Ecto neural progenitor cell (in vitro differentiated cells): ENCODE measurements at regions not wholly inside any gene's neighbourhood (a gene's known extent, or its start where the extent isn't known, plus 50 kb on each side); places are given as distances from the start of the nearest gene placed in this dataset.
"Not testable (repeated sequence)": the region's sequence is repeated elsewhere in the genome, so short reads cannot be mapped to it uniquely, and the experiment has no call there.

Source experiments
- DNase-seq: peaks from one replicate; pipeline ENCODE4 v3.0.0-alpha.2; 2018; ENCODE audit warnings: low spot score

DNA sequence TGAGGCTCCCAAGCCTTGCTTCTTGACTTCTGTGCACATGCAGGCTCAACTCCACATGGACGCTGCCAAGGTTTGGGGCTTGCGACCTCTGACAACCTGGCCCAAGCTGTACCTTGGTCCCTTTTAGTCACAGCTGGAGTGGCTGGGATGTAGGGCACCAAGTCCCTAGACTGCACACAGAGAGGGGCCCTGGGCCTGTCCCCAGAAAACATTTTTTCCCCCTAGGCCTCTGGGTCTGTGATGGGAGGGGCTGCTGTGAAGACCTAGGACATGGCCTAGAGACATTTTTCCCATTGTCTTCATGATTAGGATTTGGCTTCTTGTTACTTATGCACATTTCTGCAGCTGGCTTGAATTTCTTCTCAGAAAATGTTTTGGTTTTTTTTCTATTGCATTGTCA is 430.1 kb upstream of the ZNG1F start:
- not testable (repeated sequence) for DNase-seq

DNA sequence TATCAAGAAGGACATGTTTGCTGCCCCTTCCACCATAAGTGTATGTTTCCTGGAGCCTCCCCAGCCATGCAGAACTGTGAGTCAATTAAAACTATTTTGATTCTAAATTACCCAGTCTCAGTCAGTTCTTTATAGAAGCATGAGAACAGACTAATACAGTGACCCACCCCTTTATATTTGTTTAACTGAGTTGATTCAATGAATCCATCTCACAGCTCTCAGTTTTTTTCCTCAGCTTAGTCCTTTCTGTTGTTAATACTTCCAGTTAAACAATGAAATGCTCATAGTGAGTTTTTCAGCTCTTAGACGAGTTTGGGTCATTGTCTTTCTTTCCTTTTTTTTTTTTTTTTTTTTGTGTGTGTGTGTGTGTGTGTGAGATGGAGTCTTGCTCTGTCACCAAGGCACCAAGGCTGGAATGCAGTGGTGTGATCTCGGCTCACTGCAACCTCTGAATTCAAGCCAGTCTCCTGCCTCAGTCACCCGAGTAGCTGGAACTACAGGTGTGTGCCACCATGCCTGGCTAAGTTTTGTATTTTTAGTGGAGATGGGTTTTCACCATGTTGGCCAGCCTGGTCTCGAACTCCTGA is 417.9 kb upstream of the ZNG1F start:
- DNase-seq, result not testable (repeated sequence)

DNA sequence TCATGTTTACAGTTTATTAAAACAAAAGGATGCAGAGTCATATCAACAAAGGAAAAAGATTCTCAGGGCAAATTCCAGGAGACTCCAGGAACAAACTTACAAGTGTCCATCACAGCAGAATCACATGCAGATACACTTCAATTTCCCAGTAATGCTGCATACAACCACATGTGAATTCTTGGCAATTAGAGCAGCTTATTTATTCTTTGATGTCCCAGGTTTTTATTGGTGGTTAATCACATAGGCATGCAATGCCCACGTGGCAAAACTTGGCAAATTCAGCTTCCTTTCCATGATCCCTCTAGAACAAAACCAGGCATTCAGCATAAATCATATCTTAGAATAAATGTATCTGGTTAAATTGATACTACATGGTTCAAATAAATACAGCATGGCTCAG is 376.5 kb upstream of the ZNG1F start:
- DNase-seq, result not testable (repeated sequence)
